HG03558 (cell line): ENCODE measurements at regions not wholly inside any gene's neighbourhood (a gene's known extent, or its start where the extent isn't known, plus 50 kb on each side); places are given as distances from the start of the nearest gene placed in this dataset.
"Not testable (repeated sequence)": the region's sequence is repeated elsewhere in the genome, so short reads cannot be mapped to it uniquely, and the experiment has no call there.

ENCODE experiments used
- ATAC-seq: cut with Tn5 transposase; IDR thresholded peaks from one replicate; pipeline ENCODE4 v1.9.1; 2021; ENCODE audit warnings: moderate number of reproducible peaks; ENCODE audit not compliant: unreplicated experiment; ENCODE audit errors: extremely low read depth

DNA sequence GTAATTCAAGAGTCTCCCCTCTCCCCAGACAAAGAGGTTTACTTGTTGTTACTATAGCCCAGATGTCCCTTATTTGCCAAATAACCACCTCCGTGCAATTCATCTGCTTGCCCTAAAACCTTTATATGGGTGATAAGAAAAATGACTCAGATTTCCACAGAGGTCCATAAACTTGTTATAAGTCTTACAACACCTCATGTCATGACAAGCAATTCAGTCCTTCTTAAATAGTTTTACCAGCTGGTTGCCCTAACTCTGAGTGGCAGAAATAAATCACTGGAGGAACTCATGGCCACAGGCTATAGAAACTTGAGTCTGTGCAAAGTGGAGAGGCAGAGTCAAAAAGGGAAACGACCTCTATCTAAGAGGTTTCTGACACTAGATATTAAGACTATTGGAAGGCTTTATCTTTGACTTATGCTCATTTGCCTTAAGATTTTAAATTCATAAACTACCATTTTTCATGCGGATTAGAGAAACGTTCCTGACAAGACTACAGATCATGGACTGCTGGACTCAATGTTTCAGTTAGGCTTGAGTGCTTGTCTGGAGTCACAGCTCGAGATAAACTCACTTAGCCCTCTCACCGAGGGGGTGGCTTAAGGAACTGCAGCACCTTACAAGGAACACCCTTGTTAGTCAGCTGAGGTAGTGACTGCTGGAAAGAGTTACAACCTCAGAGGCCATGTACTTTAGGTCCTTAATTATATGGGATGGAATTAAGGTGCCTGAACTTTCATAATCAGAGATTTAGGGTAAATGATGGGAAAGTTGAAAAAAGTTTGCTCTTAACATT, 662.5 kb upstream of the USP24 start:
- no peak for ATAC-seq

GRCh38 chr1:55876276-55877060, 661.3 kb upstream of the USP24 start:
- no peak for ATAC-seq

- no peak for ATAC-seq
Observed at GRCh38 chr1:55870106-55870505, 654.9 kb upstream of the USP24 start.

DNA sequence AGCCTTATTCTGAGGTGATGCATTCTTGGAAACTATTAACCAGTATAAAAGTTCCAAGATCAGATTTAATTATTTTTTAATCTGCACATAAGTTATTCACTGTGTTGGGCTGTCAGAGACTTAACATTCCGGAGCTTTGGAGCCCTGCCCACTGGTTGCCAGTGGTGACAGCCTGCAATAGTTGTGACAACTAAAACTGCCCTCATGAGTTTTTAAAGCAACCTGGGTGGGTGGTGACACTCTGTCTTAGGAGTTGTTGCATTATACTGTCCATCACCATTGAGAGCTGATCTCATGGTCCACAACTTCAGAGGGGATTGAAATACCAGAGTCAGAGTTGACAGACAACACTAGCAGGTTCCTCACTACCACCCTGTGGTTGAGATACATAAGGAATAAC, 653.9 kb upstream of the USP24 start:
- no peak for ATAC-seq

DNA sequence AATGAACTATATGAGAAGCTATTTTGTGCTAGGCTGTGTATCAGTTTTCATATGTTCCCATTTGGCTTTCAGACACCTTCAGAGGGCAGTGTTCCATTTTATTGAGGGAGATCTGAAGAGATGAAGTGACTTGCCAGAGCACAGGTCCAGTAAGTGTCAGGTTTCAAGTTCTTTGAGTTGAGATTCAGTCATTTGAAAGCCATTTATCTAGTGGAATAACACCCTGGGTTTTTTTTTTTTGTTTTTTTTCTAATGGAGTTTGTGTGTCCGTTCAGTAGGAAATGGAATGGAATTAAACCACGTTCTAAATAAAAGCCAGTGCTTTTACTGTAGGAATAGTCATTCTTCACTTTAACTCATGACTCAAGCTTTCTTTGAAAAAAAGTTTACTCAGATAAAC, 652.9 kb upstream of the USP24 start:
- ATAC-seq: no peak

- ATAC-seq: no peak
Observed at GRCh38 chr1:55867304-55867843, 652.2 kb upstream of the USP24 start.

- ATAC-seq: not testable (repeated sequence)
Observed at GRCh38 chr1:55865778-55866177, 650.6 kb upstream of the USP24 start.

DNA sequence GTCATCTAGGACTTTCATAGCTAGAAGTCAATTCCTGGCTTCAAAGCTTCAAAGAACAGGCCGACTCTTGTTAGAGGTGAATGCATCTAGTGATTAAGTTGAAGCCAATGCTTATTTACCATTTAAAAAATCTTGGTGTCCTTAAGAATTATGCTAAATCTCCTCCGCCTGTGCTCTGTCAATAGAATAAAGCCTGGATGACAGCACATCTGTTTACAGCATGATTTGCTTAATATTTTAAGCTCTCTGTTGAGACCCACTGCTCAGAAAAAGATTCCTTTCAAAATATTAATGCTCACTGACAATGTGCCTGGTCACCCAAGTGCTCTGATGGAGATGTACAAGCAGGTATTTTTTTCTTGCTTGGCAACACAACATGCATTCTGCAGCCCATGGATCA, 649.1 kb upstream of the USP24 start:
- ATAC-seq: no peak

- ATAC-seq: no peak
Observed at GRCh38 chr1:55861676-55862340, 646.6 kb upstream of the USP24 start.

GRCh38 chr1:55860798-55861519, 645.8 kb upstream of the USP24 start:
- ATAC-seq: no peak

DNA sequence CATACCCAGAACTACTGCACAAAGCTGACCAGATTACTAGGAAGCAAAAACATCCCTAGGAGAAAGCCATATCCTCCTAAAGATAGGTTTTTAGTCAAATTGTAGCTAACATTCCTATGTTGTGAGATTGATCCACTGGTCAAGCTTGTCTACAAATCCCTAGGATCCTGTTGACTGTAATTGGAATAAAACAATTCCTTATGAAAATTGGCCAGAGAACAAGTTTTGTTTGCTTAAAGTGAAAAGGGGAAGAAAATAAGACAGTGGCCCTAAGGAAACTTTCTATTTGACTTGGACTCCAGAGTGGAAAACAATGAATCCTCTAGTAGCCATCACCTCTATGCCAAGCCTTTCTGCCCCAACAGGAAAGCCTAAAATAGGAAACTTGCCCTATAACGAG, 645.2 kb upstream of the USP24 start:
- no peak for ATAC-seq

GRCh38 chr1:55854911-55855310, 639.7 kb upstream of the USP24 start:
- no peak for ATAC-seq

DNA sequence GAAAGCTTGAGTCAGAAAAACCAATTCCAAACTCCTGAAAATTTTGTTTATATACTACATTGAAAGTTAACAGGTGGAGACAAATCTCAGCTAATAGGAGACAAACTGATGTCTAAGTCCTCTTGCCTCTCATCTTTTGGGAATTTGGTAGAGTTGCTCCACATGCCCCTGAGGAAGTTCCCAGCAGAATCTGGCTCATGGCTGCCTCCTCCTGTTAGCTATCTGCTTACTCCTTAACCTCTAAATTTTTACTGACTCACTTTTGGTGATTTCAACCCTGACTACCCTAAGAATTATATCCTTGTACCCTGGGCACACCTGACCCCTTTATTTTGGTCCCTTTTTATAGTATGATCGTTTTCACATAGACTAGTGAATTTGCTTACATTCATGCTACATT, 633.7 kb upstream of the USP24 start:
- no peak for ATAC-seq

- ATAC-seq: no peak
Observed at GRCh38 chr1:55846051-55846450, 630.9 kb upstream of the USP24 start.

GRCh38 chr1:55844322-55844721, 629.2 kb upstream of the USP24 start:
- ATAC-seq: no peak

DNA sequence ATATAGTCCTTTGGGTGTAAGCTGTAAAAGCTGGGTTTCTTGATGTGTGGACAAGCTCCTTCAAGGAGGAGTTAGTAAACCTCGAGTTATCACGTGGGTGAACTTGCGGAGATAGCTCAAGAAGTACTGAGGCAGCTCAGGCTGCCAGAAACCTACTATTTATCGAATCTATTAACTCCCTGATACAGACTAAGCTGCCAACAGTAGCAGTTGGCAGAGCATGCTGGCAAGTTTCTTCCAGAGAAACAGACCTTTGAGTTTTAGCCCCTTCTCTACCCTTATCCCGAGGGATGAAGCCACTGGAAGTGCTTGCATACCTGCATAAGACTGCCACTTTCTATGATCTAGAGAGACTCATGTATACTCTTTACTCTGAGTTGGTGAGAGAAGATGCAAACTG, 624.5 kb upstream of the USP24 start:
- ATAC-seq: no peak

- no peak for ATAC-seq
Observed at GRCh38 chr1:55839221-55839620, 624.1 kb upstream of the USP24 start.

GRCh38 chr1:55836086-55836485, 620.9 kb upstream of the USP24 start:
- ATAC-seq: no peak

DNA sequence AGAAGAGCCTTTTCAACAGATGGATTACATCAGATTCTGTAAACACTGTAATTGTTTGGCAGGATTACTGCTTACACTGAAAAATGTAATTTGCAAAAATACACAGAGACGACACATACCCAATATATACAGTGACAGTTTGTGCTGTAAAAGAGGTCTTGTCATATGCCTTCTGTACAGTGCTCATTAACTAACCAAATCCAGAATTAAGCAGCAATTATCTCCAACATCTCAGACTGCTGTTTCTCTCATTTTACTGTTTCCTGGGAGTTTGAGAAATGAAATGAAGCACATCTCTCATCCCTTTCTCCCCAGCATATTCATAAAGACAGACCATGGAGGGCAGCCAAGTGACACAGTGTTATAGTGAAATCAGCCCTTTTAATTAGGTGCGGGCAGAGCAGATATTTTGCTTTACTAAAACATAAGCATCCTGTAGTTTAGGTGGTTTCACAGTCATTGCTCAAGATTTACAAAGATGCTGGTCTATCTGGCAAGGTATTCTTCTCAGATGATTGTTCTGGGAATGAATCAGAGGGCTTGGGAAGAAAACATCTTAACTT, 618.4 kb upstream of the USP24 start:
- no peak for ATAC-seq

- no peak for ATAC-seq
Observed at GRCh38 chr1:55831759-55832158, 616.6 kb upstream of the USP24 start.
